IPS-NIHi7 (cell line): ENCODE measurements at regions not wholly inside any gene's neighbourhood (a gene's known extent, or its start where the extent isn't known, plus 50 kb on each side); places are given as distances from the start of the nearest gene placed in this dataset.

Experiments used
- DNase-seq: peaks from one replicate; pipeline ENCODE4 v3.0.0; 2012; ENCODE audit warnings: mixed read lengths; ENCODE audit errors: extremely low spot score

GRCh38 chr7:16978358-16979244, 96.8 kb upstream of the AGR3 start:
- DNase-seq = no peak

- no peak for DNase-seq
These were observed 98.8 kb upstream of the AGR3 start for GRCh38 chr7:16980539-16980938.

DNA sequence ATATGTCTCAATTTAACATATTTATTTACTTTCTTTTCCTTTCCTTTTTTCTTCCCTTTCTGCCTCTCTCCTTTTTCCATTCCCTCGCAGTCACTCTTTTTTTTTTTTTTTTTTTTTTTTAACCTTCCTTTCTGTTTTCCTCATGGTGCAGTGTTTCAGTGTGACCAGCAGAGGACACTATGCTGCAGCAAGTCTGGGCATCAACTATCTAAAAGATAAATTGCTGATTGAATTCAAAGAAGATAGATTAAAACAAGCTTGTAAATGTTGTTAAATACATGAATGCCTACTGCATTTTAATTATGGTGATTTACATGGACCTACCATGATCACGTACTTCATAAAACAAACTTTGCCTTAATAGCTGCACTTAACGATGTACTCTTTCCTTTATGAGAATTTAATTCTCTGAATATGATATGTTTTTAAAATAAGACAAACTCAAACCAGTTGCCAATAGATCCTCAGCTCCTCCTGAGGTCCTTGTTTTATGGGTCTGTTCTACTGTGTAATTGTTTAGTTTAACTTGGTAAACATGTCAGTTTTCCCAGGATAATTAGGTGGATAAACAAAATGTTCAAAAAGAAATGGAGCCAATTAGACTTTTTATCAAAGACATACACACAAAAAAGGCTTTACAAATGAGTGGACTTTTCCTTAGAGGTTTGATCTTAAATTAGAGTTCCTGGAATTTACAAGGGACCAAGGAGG, 101.0 kb upstream of the AGR3 start:
- peak; percentile 21 for DNase-seq

DNA sequence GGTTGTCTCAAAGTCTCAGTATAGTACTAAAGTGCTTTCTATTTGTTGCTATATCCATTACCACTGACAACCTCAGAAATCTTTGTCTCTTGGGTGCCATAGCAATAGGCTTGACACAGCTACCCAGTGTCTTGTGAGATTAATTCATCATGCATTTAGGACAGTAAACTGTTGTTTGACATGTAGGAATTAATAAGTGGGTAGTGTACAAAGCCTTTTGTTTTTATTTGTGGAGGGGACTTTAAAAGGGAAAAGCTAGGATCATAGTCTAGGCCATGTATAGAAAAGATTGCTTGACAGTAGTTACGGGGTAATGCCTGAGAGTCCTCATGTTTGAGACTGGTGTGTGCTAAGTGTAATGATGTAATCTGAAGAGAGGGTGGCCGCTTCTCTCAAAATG, 102.6 kb upstream of the AGR3 start:
- no peak for DNase-seq

- DNase-seq = no peak
These were observed 103.8 kb upstream of the AGR3 start for GRCh38 chr7:16985621-16986020.

- no peak for DNase-seq
These were observed 105.0 kb upstream of the AGR3 start for GRCh38 chr7:16986755-16987154.

DNA sequence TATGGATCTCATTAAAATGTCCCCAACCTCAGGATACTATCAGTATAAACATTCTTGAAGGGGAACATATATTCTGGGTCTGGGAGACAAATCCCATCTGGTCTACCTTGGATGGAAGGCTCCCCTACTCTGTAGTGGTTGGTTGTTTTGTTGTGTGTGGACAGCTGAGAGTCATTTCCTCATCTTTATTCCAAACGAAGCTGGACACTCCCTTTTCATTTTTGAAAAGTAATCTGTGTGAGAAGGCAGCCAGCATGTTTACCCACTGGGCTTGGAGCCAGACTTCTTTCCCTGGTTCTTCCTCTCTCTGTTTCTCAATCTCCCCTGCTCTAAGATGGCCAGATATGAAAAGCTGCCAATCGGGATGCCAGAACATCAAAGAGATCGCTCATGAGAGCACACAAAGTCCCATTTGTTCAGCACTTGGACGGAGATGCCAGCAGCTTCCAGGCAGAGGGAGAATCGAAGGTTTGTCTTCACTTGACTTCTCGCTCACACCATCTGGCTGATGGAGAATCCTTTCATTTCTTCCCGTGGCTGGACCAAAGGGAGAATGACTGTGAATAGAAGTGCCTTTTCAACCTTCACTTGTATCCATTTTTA, 108.1 kb upstream of the AGR3 start:
- no peak for DNase-seq

- no peak for DNase-seq
These were observed 109.8 kb upstream of the AGR3 start for GRCh38 chr7:16991551-16991950.

DNA sequence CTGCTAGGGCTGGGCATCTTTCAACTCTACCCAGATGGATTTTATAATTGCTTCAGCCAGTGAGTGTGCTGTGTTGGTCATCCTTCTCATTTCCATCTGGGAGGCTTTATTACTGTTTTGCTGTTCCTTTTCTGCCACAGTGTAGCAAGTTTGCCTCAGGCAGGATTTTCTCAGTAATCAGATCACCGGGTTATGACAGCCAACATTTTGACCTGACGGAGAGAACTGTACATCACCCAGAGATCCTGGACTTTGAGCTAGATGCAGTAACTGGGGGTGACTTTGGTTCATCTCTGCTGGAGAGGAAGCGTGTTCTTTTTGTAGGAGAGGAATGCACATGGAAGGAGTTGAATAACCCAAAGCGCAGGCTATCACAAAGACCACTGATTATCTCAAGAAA, 111.8 kb upstream of the AGR3 start:
- DNase-seq = no peak

- DNase-seq = no peak
These were observed 116.8 kb upstream of the AGR3 start for GRCh38 chr7:16998481-16999051.

GRCh38 chr7:16999541-17000267, 117.9 kb upstream of the AGR3 start:
- no peak for DNase-seq

DNA sequence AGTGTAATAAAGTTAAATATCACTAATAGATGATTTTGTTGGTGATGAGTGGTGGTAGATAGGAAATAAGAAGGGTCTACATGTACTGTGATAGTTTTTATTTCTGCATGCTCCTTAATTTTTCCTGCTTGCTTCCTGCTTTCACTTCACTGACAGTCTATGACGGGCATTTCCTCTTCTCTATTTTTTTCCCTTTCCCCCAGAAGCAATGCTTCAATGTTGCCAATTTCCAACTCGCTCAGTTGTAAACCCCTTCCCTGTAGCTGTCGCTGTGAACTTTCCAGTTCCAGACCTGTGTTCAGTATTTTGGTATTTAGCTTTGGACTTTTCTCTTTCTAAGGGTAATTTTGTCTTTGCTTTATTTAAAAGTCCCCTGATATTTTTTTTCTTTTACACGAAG, 123.5 kb upstream of the AGR3 start:
- DNase-seq = no peak

- DNase-seq = no peak
These were observed 126.1 kb upstream of the AGR3 start for GRCh38 chr7:17007841-17008240.

DNA sequence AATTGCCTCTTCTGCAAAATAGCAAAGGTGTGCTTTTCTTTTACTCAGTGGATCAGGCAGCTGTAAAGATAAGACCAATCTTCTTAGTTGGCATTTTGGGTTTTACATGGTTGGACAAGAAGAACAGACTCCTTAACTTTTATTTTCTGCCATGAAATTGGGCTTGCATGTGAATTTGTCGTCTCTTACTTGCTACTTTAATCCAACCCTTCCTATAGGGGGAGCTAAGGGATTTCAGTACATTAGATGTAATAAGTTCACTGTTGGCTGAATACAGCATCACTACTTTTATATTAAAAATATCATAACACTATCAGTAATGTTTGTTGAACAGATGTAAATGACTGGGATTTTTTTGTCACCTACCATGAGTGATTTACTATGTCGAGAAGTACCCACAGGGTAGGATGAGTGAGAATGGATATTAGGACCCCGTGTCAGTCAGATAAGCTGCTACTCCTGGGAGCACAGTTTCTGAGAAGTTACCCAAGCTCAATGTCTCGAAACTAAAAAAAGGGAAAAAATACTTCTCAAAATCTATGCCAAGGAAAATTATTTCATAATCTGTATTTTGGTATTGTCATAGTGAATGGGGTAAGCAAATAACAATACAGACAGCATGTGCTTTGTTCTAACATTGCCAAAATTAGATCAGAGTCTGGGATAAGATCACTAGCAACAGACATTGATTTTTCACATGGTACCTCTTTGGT, 127.4 kb upstream of the AGR3 start:
- DNase-seq = no peak

- no peak for DNase-seq
These were observed 128.2 kb upstream of the AGR3 start for GRCh38 chr7:17009933-17010332.

DNA sequence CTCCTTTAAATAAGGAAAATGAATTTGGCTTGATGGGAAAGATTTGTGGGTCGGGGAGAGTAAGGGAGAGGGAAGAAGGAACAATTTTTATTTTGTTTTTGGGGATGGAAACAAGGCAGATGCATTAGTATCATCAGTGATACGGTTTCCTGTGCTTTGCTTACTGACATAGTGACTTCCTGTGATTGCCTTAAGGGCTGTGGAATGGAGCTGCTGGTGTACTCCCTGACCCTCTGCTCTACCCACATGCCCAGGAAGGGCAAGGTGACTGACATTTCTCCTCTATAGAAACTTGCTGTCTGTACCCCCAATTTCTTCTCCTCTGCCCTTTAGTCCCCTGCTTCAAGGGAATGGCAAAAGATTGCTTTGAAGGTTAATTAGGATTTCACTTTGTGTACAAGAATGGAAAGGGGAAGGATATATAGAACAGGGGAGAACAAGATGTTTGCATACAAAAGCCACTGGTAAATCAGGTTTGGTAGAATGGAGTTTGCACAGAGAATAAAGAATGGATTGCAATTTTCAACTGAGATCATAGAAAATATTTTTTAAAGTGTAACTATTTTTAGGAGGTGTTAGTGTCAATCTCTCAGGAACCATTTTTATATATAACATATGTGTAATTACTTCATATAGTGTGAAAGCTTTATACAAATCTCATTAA, 129.0 kb upstream of the AGR3 start:
- no peak for DNase-seq

DNA sequence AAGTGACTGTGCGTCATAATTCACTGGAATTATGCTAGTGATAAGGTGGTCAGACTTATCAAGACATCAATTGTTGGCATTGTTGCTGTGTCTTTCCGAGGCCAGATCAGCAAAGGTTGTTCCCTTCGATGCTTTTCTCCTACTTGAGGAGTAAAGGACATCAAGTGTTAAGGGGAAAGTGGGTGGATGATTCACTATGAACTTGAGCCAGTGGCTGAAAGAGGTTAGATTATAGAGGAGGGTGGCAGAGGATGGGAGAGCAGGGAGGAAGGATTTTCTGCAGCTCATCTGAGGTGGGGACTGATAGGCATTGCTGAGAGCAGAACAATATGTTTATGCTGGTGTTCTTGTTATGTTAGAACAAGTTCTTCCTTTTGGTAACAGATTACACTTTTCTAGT, 131.4 kb upstream of the AGR3 start:
- no peak for DNase-seq

DNA sequence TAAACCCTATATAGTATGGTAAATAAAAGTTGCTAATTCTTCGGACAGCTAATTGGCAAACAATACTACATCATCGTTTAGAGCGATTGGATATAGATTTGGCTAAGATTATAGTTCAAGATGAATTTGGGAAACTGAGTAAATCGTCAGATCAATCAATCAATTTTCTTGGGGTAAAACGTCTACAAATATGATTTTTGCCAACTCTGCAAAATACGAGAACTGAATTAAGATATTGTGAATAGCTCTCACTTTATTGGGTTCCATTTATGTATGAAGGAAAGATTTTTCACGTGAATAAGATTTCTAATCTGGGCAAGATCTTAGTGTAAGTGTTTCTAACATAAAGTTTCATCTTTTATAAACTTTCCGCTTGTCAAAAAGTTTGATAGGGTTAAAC, 132.9 kb upstream of the AGR3 start:
- DNase-seq = no peak

DNA sequence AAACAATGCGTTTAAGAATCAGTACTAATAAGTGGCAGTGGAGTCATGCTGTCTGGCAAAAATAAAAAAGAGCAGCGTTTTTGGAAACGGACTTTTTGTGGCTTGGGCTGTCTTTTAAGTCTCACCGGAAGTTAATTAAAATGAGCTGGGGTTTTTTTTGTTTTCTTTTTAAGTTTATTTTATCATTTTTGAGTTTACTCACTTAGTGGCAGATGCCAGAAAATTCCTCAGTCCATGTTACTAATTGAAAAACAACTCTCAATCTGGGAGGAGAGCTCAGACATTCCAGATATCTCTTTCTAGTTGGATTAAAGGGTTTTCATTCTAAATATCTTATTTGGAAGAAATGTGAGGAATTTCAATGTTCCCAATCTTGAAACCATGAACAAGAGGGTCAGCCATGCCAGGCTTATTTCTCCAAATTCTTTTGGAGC, 133.8 kb upstream of the AGR3 start:
- no peak for DNase-seq

DNA sequence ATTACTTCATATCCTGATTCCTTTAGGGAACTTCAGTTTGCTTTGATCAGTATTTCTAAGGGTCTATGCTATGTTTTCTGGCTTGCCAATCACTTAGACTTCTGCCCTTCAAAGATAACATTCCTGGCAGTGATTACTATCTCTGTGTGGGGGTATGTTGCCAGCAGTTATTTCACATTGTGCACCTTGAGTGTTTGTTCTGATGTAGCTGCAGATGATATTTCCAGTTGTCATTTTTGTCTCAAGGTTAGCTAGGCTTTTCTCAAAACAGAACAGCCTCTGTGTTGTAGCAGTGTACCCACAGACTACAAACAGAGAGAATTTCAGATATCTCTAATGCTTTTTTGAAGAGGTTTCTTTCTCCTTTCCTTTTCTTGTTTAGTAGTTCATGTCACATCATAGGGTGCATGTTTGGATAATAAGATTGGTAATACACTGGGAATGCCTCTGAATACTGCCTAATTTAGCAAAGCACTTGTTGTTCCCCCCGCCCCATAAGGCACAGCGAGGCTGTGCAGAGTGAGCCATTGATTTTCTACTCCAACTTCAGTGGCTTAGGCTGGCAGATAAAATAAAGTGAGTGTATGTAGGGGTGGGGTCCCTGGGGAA, 134.7 kb upstream of the AGR3 start:
- DNase-seq = no peak
